ENCODE measurements at regions not wholly inside any gene's neighbourhood (a gene's known extent, or its start where the extent isn't known, plus 50 kb on each side); places are given as distances from the start of the nearest gene placed in this dataset.

- no peaks in the 10 kb centered on the region for H3K9me3 ChIP-seq (replicated peaks; ENCODE audit: control insufficient read depth, insufficient read depth, low read length)
- no TSS peak for BruUV-seq (replicated peaks)
- H3K79me2 ChIP-seq (ENCODE audit: control insufficient read depth, insufficient read depth, low read length) = no peaks in the 10 kb centered on the region
- no peak for FAIRE-seq
- ChIA-PET POLR2A (no interaction called here), CTCF (interaction anchor here (0.6 kb wide), 1 partner anchor 754 kb away, joined by 3 read pairs; no protein-coding TSS in a partner anchor)
- H4K20me1 ChIP-seq (replicated peaks; ENCODE audit: control insufficient read depth, extremely low read depth, insufficient read depth, low read length) = no peaks in the 10 kb centered on the region
- intact Hi-C loops (cut with micrococcal nuclease) (no loop called here), dilution Hi-C loops (cut with MboI; ENCODE audit: extremely low pct_ligation_motif_present, low sequenced_read_pairs) (no loop called here)
- no peak overlapping the region for H3K9ac ChIP-seq (replicated peaks; ENCODE audit: extremely low read depth, insufficient read depth, low read length)
- no peaks in the 10 kb centered on the region for H3K27me3 ChIP-seq (ENCODE audit: control insufficient read depth in 2 of 2, insufficient read depth in 2 of 2, low read length in 2 of 2)
- H3K4me1 ChIP-seq (ENCODE audit: control insufficient read depth, extremely low read depth, insufficient read depth, low read length) = no peaks in the 10 kb centered on the region
- TF ChIP-seq MYC (IDR thresholded peaks at IDR 0.05; ENCODE audit: low read depth, low read length) (no peak), CTCF (IDR thresholded peaks at IDR 0.05; ENCODE audit: extremely low read depth in 1 of 2, insufficient read depth in 1 of 2, low read depth in 1 of 2, low read length in 2 of 2) (no peak)
- H3K27ac ChIP-seq (ENCODE audit: insufficient read depth, low read depth, low read length) = no peak overlapping the region
- H3K4me3 ChIP-seq (replicated peaks in 1 of 3; ENCODE audit: insufficient read depth in 1 of 3, low read depth in 1 of 3, low read length in 3 of 3) = no peak overlapping the region
- H2AFZ ChIP-seq (ENCODE audit: low read depth, low read length) = no peak overlapping the region
- no peaks in the 10 kb centered on the region for H3K9me1 ChIP-seq (replicated peaks; ENCODE audit: control insufficient read depth, extremely low read depth, insufficient read depth, low read length)
- H3K36me3 ChIP-seq (ENCODE audit: control insufficient read depth in 2 of 2, extremely low read depth in 1 of 2, insufficient read depth in 2 of 2, low read length in 2 of 2) = no peaks in the 10 kb centered on the region
- H3K4me2 ChIP-seq (ENCODE audit: insufficient read depth, low read length) = no peak overlapping the region
- DNase-seq (ENCODE audit: low read depth, low spot score) = no peak
These were observed 866.5 kb upstream of the GHITM start for GRCh38 chr10:83272666-83273434.

- intact Hi-C loops (cut with micrococcal nuclease) = no loop called here
- CTCF ChIA-PET = no interaction called here
- no peak for FAIRE-seq
These were observed 865.2 kb upstream of the GHITM start for GRCh38 chr10:83274088-83274487.

More at GRCh38 chr10:83274088-83274487, 865.2 kb upstream of the GHITM start:
- no peak overlapping the region for H3K4me2 ChIP-seq (ENCODE audit: insufficient read depth, low read length)
- H3K27ac ChIP-seq (ENCODE audit: insufficient read depth, low read depth, low read length) = no peak overlapping the region
- no peak for DNase-seq (ENCODE audit: low read depth, low spot score)
- POLR2A ChIA-PET = no interaction called here
- H3K4me1 ChIP-seq (ENCODE audit: control insufficient read depth, extremely low read depth, insufficient read depth, low read length) = no peaks in the 10 kb centered on the region
- H3K36me3 ChIP-seq (ENCODE audit: control insufficient read depth in 2 of 2, extremely low read depth in 1 of 2, insufficient read depth in 2 of 2, low read length in 2 of 2) = no peaks in the 10 kb centered on the region
- no TSS peak for BruUV-seq (replicated peaks)
- TF ChIP-seq GATA2 (IDR thresholded peaks at IDR 0.05; ENCODE audit: insufficient read depth, insufficient read length, low read depth, low read length) (no peak), FOS (IDR thresholded peaks at IDR 0.05; ENCODE audit: borderline replicate concordance, insufficient read depth, low read length) (no peak)
- TF ChIP-seq, protein P1, sequence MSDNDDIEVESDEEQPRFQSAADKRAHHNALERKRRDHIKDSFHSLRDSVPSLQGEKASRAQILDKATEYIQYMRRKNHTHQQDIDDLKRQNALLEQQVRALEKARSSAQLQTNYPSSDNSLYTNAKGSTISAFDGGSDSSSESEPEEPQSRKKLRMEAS (IDR thresholded peaks at IDR 0.05; ENCODE audit: insufficient read depth, insufficient read length) = no peak
- no peaks in the 10 kb centered on the region for H4K20me1 ChIP-seq (replicated peaks; ENCODE audit: control insufficient read depth, extremely low read depth, insufficient read depth, low read length)
- H3K9me3 ChIP-seq (replicated peaks; ENCODE audit: control insufficient read depth, insufficient read depth, low read length) = no peaks in the 10 kb centered on the region
- H3K9me1 ChIP-seq (replicated peaks; ENCODE audit: control insufficient read depth, extremely low read depth, insufficient read depth, low read length) = no peaks in the 10 kb centered on the region
- dilution Hi-C loops (cut with MboI; ENCODE audit: extremely low pct_ligation_motif_present, low sequenced_read_pairs) = no loop called here
- H3K4me3 ChIP-seq (replicated peaks in 1 of 3; ENCODE audit: insufficient read depth in 1 of 3, low read depth in 1 of 3, low read length in 3 of 3) = no peak overlapping the region
- no peak overlapping the region for H2AFZ ChIP-seq (ENCODE audit: low read depth, low read length)
- no peak overlapping the region for H3K9ac ChIP-seq (replicated peaks; ENCODE audit: extremely low read depth, insufficient read depth, low read length)
- no peaks in the 10 kb centered on the region for H3K79me2 ChIP-seq (ENCODE audit: control insufficient read depth, insufficient read depth, low read length)
- no peaks in the 10 kb centered on the region for H3K27me3 ChIP-seq (ENCODE audit: control insufficient read depth in 2 of 2, insufficient read depth in 2 of 2, low read length in 2 of 2)

Measured in endothelial cell of umbilical vein (primary cell).